ENCODE measurements at regions not wholly inside any gene's neighbourhood (a gene's known extent, or its start where the extent isn't known, plus 50 kb on each side); places are given as distances from the start of the nearest gene placed in this dataset.

GRCh38 chr11:41519696-41520095 is 60.2 kb upstream of the LRRC4C start:
- H3K27ac ChIP-seq (ENCODE audit: low read depth, low read length) = no peak overlapping the region
- no peak overlapping the region for H3K4me2 ChIP-seq (ENCODE audit: low read length)
- no peaks in the 10 kb centered on the region for H3K79me2 ChIP-seq (ENCODE audit: control insufficient read depth, insufficient read depth, low read length, poor library complexity)
- no peak overlapping the region for H3K18ac ChIP-seq (ENCODE audit: low read length)
- H3K4ac ChIP-seq (ENCODE audit: low read depth, low read length) = no peak overlapping the region
- H3K14ac ChIP-seq (ENCODE audit: low read length) = no peak overlapping the region
- H3K9ac ChIP-seq (ENCODE audit: low read length) = no peak overlapping the region
- no peaks in the 10 kb centered on the region for H3K36me3 ChIP-seq (ENCODE audit: control insufficient read depth in 1 of 2, insufficient read depth in 2 of 2, low read length in 2 of 2)
- no peak overlapping the region for H3K4me3 ChIP-seq (ENCODE audit: low read depth, low read length)
- no peak for DNase-seq
- no peak overlapping the region for H2BK5ac ChIP-seq (ENCODE audit: low read depth, low read length, poor library complexity)
- no peak overlapping the region for H2BK120ac ChIP-seq (ENCODE audit: insufficient read depth, low read length, poor library complexity)
- no peaks in the 10 kb centered on the region for H3K4me1 ChIP-seq (ENCODE audit: control insufficient read depth in 1 of 2, insufficient read depth in 2 of 2, low read length in 2 of 2)
- H3K27me3 ChIP-seq (ENCODE audit: insufficient read depth, low read length) = no peaks in the 10 kb centered on the region
- no peak overlapping the region for H2AK5ac ChIP-seq (ENCODE audit: low read length)
- no peaks in the 10 kb centered on the region for H3K9me3 ChIP-seq (ENCODE audit: insufficient read depth, low read depth, low read length)
- H3K23ac ChIP-seq (ENCODE audit: low read length) = no peak overlapping the region
- no peak overlapping the region for H4K8ac ChIP-seq (ENCODE audit: low read depth, low read length)
- no CpG with 5 or more reads among the region's 1 CpG for WGBS (ENCODE audit: extremely low coverage, insufficient coverage, insufficient read length)
- no peak overlapping the region for H4K12ac ChIP-seq (ENCODE audit: low read depth, low read length)
- H4K91ac ChIP-seq (ENCODE audit: low read depth, low read length) = no peak overlapping the region
- H3K79me1 ChIP-seq (ENCODE audit: low read length) = no peaks in the 10 kb centered on the region
- H2AFZ ChIP-seq (ENCODE audit: insufficient read depth, low read length, poor library complexity) = no peak overlapping the region
- no peak overlapping the region for H2BK12ac ChIP-seq (ENCODE audit: low read length)

GRCh38 chr11:41522391-41522790 is 62.9 kb upstream of the LRRC4C start:
- Histone ChIP-seq H3K23ac (ENCODE audit: low read length) (no peak overlapping the region), H3K9ac (ENCODE audit: low read length) (no peak overlapping the region), H3K79me2 (ENCODE audit: control insufficient read depth, insufficient read depth, low read length, poor library complexity) (no peaks in the 10 kb centered on the region), H3K9me3 (ENCODE audit: insufficient read depth, low read depth, low read length) (no peaks in the 10 kb centered on the region), H4K8ac (ENCODE audit: low read depth, low read length) (no peak overlapping the region), H2BK12ac (ENCODE audit: low read length) (no peak overlapping the region), H4K12ac (ENCODE audit: low read depth, low read length) (no peak overlapping the region), H3K4me2 (ENCODE audit: low read length) (no peak overlapping the region), H3K27me3 (ENCODE audit: insufficient read depth, low read length) (no peaks in the 10 kb centered on the region), H3K4me3 (ENCODE audit: low read depth, low read length) (no peak overlapping the region), H2BK120ac (ENCODE audit: insufficient read depth, low read length, poor library complexity) (no peak overlapping the region), H3K4ac (ENCODE audit: low read depth, low read length) (no peak overlapping the region), H3K79me1 (ENCODE audit: low read length) (no peaks in the 10 kb centered on the region), H3K18ac (ENCODE audit: low read length) (no peak overlapping the region), H4K91ac (ENCODE audit: low read depth, low read length) (no peak overlapping the region), H2AK5ac (ENCODE audit: low read length) (no peak overlapping the region), H3K14ac (ENCODE audit: low read length) (no peak overlapping the region), H3K27ac (ENCODE audit: low read depth, low read length) (no peak overlapping the region), H3K36me3 (ENCODE audit: control insufficient read depth in 1 of 2, insufficient read depth in 2 of 2, low read length in 2 of 2) (no peaks in the 10 kb centered on the region), H2BK5ac (ENCODE audit: low read depth, low read length, poor library complexity) (no peak overlapping the region), H2AFZ (ENCODE audit: insufficient read depth, low read length, poor library complexity) (no peak overlapping the region), H3K4me1 (ENCODE audit: control insufficient read depth in 1 of 2, insufficient read depth in 2 of 2, low read length in 2 of 2) (no peaks in the 10 kb centered on the region)
- peak in 1 of 2 donors; percentile 1 for DNase-seq

- no CpG with 5 or more reads among the region's 2 CpGs for WGBS (ENCODE audit: extremely low coverage, insufficient coverage, insufficient read length)
- no peaks in the 10 kb centered on the region for H3K36me3 ChIP-seq (ENCODE audit: control insufficient read depth in 1 of 2, insufficient read depth in 2 of 2, low read length in 2 of 2)
These were observed 63.6 kb upstream of the LRRC4C start for GRCh38 chr11:41522899-41523672.

GRCh38 chr11:41527530-41527929 is 68.1 kb upstream of the LRRC4C start:
- no peak overlapping the region for H2BK12ac ChIP-seq (ENCODE audit: low read length)
- no peaks in the 10 kb centered on the region for H3K79me2 ChIP-seq (ENCODE audit: control insufficient read depth, insufficient read depth, low read length, poor library complexity)
- WGBS (ENCODE audit: extremely low coverage, insufficient coverage, insufficient read length) = no CpG with 5 or more reads among the region's 3 CpGs
- H3K14ac ChIP-seq (ENCODE audit: low read length) = no peak overlapping the region
- H3K23ac ChIP-seq (ENCODE audit: low read length) = no peak overlapping the region
- no peak overlapping the region for H3K18ac ChIP-seq (ENCODE audit: low read length)
- H3K9me3 ChIP-seq (ENCODE audit: insufficient read depth, low read depth, low read length) = peaks cover 2% of the 10 kb centered on the region
- no peak overlapping the region for H2BK120ac ChIP-seq (ENCODE audit: insufficient read depth, low read length, poor library complexity)
- H3K27ac ChIP-seq (ENCODE audit: low read depth, low read length) = no peak overlapping the region
- no peaks in the 10 kb centered on the region for H3K79me1 ChIP-seq (ENCODE audit: low read length)
- H2BK5ac ChIP-seq (ENCODE audit: low read depth, low read length, poor library complexity) = no peak overlapping the region
- no peak overlapping the region for H3K4ac ChIP-seq (ENCODE audit: low read depth, low read length)
- no peak overlapping the region for H4K91ac ChIP-seq (ENCODE audit: low read depth, low read length)
- H3K4me3 ChIP-seq (ENCODE audit: low read depth, low read length) = no peak overlapping the region
- no peaks in the 10 kb centered on the region for H3K4me1 ChIP-seq (ENCODE audit: control insufficient read depth in 1 of 2, insufficient read depth in 2 of 2, low read length in 2 of 2)
- H4K12ac ChIP-seq (ENCODE audit: low read depth, low read length) = no peak overlapping the region
- no peak overlapping the region for H2AFZ ChIP-seq (ENCODE audit: insufficient read depth, low read length, poor library complexity)
- no peak overlapping the region for H4K8ac ChIP-seq (ENCODE audit: low read depth, low read length)
- H3K36me3 ChIP-seq (ENCODE audit: control insufficient read depth in 1 of 2, insufficient read depth in 2 of 2, low read length in 2 of 2) = no peaks in the 10 kb centered on the region
- no peak overlapping the region for H2AK5ac ChIP-seq (ENCODE audit: low read length)
- H3K4me2 ChIP-seq (ENCODE audit: low read length) = no peak overlapping the region
- no peak for DNase-seq
- H3K27me3 ChIP-seq (ENCODE audit: insufficient read depth, low read length) = no peaks in the 10 kb centered on the region
- no peak overlapping the region for H3K9ac ChIP-seq (ENCODE audit: low read length)

More at GRCh38 chr11:41522899-41523672, 63.6 kb upstream of the LRRC4C start:
- H4K91ac ChIP-seq (ENCODE audit: low read depth, low read length) = no peak overlapping the region
- H3K27me3 ChIP-seq (ENCODE audit: insufficient read depth, low read length) = no peaks in the 10 kb centered on the region
- no peak overlapping the region for H3K23ac ChIP-seq (ENCODE audit: low read length)
- H2BK5ac ChIP-seq (ENCODE audit: low read depth, low read length, poor library complexity) = no peak overlapping the region
- no peak overlapping the region for H2BK12ac ChIP-seq (ENCODE audit: low read length)
- no peaks in the 10 kb centered on the region for H3K4me1 ChIP-seq (ENCODE audit: control insufficient read depth in 1 of 2, insufficient read depth in 2 of 2, low read length in 2 of 2)
- no peak overlapping the region for H2AFZ ChIP-seq (ENCODE audit: insufficient read depth, low read length, poor library complexity)
- H3K9me3 ChIP-seq (ENCODE audit: insufficient read depth, low read depth, low read length) = no peaks in the 10 kb centered on the region
- H3K4me2 ChIP-seq (ENCODE audit: low read length) = peak overlapping the region; percentile 12
- no peaks in the 10 kb centered on the region for H3K79me1 ChIP-seq (ENCODE audit: low read length)
- H3K18ac ChIP-seq (ENCODE audit: low read length) = no peak overlapping the region
- no peak overlapping the region for H3K14ac ChIP-seq (ENCODE audit: low read length)
- no peak for DNase-seq
- no peak overlapping the region for H4K8ac ChIP-seq (ENCODE audit: low read depth, low read length)
- no peak overlapping the region for H3K4me3 ChIP-seq (ENCODE audit: low read depth, low read length)
- H2AK5ac ChIP-seq (ENCODE audit: low read length) = no peak overlapping the region
- H3K9ac ChIP-seq (ENCODE audit: low read length) = no peak overlapping the region
- H4K12ac ChIP-seq (ENCODE audit: low read depth, low read length) = no peak overlapping the region
- no peak overlapping the region for H2BK120ac ChIP-seq (ENCODE audit: insufficient read depth, low read length, poor library complexity)
- no peak overlapping the region for H3K27ac ChIP-seq (ENCODE audit: low read depth, low read length)
- H3K79me2 ChIP-seq (ENCODE audit: control insufficient read depth, insufficient read depth, low read length, poor library complexity) = no peaks in the 10 kb centered on the region
- no peak overlapping the region for H3K4ac ChIP-seq (ENCODE audit: low read depth, low read length)
